ENCODE measurements at regions not wholly inside any gene's neighbourhood (a gene's known extent, or its start where the extent isn't known, plus 50 kb on each side); places are given as distances from the start of the nearest gene placed in this dataset.

GRCh38 chr10:28386503-28386868 lies 83.6 kb upstream of the MPP7 start:
- in situ Hi-C loops (cut with MboI) (loop anchor here (10.0 to 25.0 kb wide), 2 partner anchors 649 to 832 kb away; partner anchors contain the start of gene MKX), intact Hi-C loops (cut with micrococcal nuclease; ENCODE audit: unreplicated experiment) (no loop called here)
- Histone ChIP-seq H3K27ac (ENCODE audit: control insufficient read depth, insufficient read depth) (no peak overlapping the region), H3K4me3 (no peak overlapping the region), H3K4me2 (ENCODE audit: control insufficient read depth, insufficient read depth) (no peak overlapping the region), H3K36me3 (ENCODE audit: control insufficient read depth in 2 of 2, insufficient read depth in 2 of 2, low read length in 1 of 2) (no peaks in the 10 kb centered on the region), H4K20me1 (ENCODE audit: control insufficient read depth, insufficient read depth) (no peaks in the 10 kb centered on the region), H2AFZ (ENCODE audit: control insufficient read depth, low read depth, low read length) (no peak overlapping the region), H3K4me1 (ENCODE audit: control insufficient read depth, insufficient read depth, low read length) (no peaks in the 10 kb centered on the region), H3K27me3 (replicated peaks in 1 of 2; ENCODE audit: control insufficient read depth in 2 of 2, insufficient read depth in 2 of 2, low read length in 1 of 2) (no peaks in the 10 kb centered on the region), H3K79me2 (ENCODE audit: control insufficient read depth, insufficient read depth, low read length) (no peaks in the 10 kb centered on the region), H3K9ac (ENCODE audit: control insufficient read depth, insufficient read depth, low read length) (no peak overlapping the region), H3K9me3 (replicated peaks; ENCODE audit: control insufficient read depth, insufficient read depth, low read length) (no peaks in the 10 kb centered on the region)
- CTCF ChIA-PET = interaction anchor here (0.9 to 2.5 kb wide), 2 partner anchors 136 to 145 kb away, joined by 3 to 8 read pairs; no protein-coding TSS in a partner anchor
- POLR2A ChIA-PET = no interaction called here
- no TSS peak for BruUV-seq (replicated peaks)
- no peak for FAIRE-seq
- RAD21 ChIA-PET (ENCODE audit: unreplicated experiment) = interaction anchor here (0.7 kb wide), 1 partner anchor 53 kb away, joined by 3 read pairs; no protein-coding TSS in a partner anchor
- WGBS (ENCODE audit: insufficient coverage, insufficient replicate concordance, low lambda C conversion rate, missing lambda C conversion rate) = 22% methylated on average over 4 of the region's 4 CpGs
- no peak for DNase-seq (ENCODE audit: low read depth, low spot score)
- SMC1A ChIA-PET (ENCODE audit: uncharacterized antibody, unreplicated experiment) = interaction anchor here (1.6 kb wide), 1 partner anchor 55 kb away, joined by 3 read pairs; no protein-coding TSS in a partner anchor
- ATAC-seq = no peak
- TF ChIP-seq CUX1 (IDR thresholded peaks at IDR 0.05; ENCODE audit: insufficient replicate concordance, low read depth, low read length) (no peak), NR2C2 (IDR thresholded peaks at IDR 0.05; ENCODE audit: borderline replicate concordance, control insufficient read depth, insufficient read length, low read depth) (no peak), ASH2L (IDR thresholded peaks at IDR 0.05; ENCODE audit: borderline replicate concordance, low read depth) (no peak), ZNF24 (IDR thresholded peaks at IDR 0.05) (no peak), RELB (IDR thresholded peaks at IDR 0.05; ENCODE audit: low read depth) (no peak), BCLAF1 (IDR thresholded peaks at IDR 0.05) (no peak), EZH2 (IDR thresholded peaks at IDR 0.05; ENCODE audit: borderline replicate concordance, control insufficient read depth, low read depth, low read length) (no peak), E4F1 (IDR thresholded peaks at IDR 0.05; ENCODE audit: borderline replicate concordance, partially characterized antibody) (no peak), WRNIP1 (IDR thresholded peaks at IDR 0.05; ENCODE audit: borderline replicate concordance, low read depth, low read length) (no peak), USF2 (IDR thresholded peaks at IDR 0.05; ENCODE audit: borderline replicate concordance, low read depth, low read length) (no peak)

All from GM12878 (cell line).